Astrocyte of the cerebellum (primary cell): ENCODE measurements at regions not wholly inside any gene's neighbourhood (a gene's known extent, or its start where the extent isn't known, plus 50 kb on each side); places are given as distances from the start of the nearest gene placed in this dataset.

Experiments
- DNase-seq: peaks from one replicate; pipeline ENCODE4 v3.0.0-alpha.2; 2011; ENCODE audit warnings: low read depth
- H3K4me3 ChIP-seq: 2 replicates; pipeline ENCODE4 v1.5.1; 2011; ENCODE audit warnings: mild to moderate bottlenecking, low read depth, low read length, moderate library complexity
- in situ Hi-C: cut with HindIII; loops from 2 replicates; pipeline ENCODE4 v1.10.0; 2017; ENCODE audit warnings: low sequenced_read_pairs
- TF ChIP-seq, protein P1 (sequence below): IDR thresholded peaks from 2 replicates; pipeline ENCODE4 v1.5.1; 2012; ENCODE audit warnings: low read length, low read depth, moderate library complexity, mild to moderate bottlenecking; ENCODE audit errors: missing control alignments

GRCh38 chr10:120392245-120392644 lies 64.8 kb upstream of the PLPP4 start:
- in situ Hi-C loops, result no loop called here
- no peak overlapping the region for H3K4me3 ChIP-seq
- no peak for DNase-seq
- TF ChIP-seq, protein P1, sequence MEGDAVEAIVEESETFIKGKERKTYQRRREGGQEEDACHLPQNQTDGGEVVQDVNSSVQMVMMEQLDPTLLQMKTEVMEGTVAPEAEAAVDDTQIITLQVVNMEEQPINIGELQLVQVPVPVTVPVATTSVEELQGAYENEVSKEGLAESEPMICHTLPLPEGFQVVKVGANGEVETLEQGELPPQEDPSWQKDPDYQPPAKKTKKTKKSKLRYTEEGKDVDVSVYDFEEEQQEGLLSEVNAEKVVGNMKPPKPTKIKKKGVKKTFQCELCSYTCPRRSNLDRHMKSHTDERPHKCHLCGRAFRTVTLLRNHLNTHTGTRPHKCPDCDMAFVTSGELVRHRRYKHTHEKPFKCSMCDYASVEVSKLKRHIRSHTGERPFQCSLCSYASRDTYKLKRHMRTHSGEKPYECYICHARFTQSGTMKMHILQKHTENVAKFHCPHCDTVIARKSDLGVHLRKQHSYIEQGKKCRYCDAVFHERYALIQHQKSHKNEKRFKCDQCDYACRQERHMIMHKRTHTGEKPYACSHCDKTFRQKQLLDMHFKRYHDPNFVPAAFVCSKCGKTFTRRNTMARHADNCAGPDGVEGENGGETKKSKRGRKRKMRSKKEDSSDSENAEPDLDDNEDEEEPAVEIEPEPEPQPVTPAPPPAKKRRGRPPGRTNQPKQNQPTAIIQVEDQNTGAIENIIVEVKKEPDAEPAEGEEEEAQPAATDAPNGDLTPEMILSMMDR, result no peak

- no peak for DNase-seq
- in situ Hi-C loops, result no loop called here
- TF ChIP-seq, protein P1, result no peak
- H3K4me3 ChIP-seq, result no peak overlapping the region
These were observed 64.4 kb upstream of the PLPP4 start for GRCh38 chr10:120392671-120393079.

- DNase-seq, result no peak
- TF ChIP-seq, protein P1, result no peak
- H3K4me3 ChIP-seq, result no peak overlapping the region
- in situ Hi-C loops, result no loop called here
These were observed 62.6 kb upstream of the PLPP4 start for GRCh38 chr10:120394446-120394845.

GRCh38 chr10:120396228-120396627 lies 60.8 kb upstream of the PLPP4 start:
- TF ChIP-seq, protein P1, result no peak
- DNase-seq, result no peak
- H3K4me3 ChIP-seq, result no peak overlapping the region
- in situ Hi-C loops, result no loop called here

DNA sequence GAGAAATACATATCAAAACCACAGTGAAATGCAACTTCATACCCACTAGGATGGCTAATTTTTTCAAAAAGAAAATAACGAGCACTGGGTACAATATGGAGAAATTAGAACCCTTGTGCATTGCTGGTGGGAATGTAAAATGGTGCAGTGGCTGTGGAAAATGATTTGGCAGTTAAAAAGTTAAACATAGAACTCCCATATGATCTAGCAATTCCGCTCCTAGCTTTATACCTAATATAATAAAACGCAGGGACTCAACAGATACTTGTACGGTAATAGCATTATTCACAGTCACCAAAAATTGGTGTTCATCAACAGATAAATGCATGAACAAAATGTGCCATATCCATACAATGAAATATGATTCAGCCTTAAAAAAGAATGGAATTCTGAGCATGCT lies 58.8 kb upstream of the PLPP4 start:
- DNase-seq, result no peak
- in situ Hi-C loops, result no loop called here
- H3K4me3 ChIP-seq, result no peak overlapping the region
- TF ChIP-seq, protein P1, result no peak

DNA sequence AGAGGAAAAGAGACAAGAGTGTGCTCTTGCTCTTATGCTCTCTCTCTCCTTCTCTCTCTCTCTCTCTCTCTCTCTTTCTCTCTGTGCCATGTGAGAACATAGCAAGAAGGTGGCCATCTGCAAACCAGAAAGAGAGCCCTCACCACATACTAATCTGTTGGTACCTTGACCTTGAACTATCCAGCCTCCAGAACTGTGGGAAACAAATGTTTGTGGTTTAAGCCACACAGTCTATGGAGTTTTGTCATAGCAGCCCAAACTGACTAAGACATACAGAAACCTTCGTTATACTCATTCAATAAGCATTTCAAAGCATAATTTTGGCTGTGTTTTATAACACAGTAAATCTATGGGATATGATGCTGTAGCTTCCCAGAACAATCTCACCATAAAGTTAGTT lies 56.4 kb upstream of the PLPP4 start:
- TF ChIP-seq, protein P1, result no peak
- no peak overlapping the region for H3K4me3 ChIP-seq
- no peak for DNase-seq
- in situ Hi-C loops, result no loop called here
